IMR-90 (cell line): ENCODE measurements at regions not wholly inside any gene's neighbourhood (a gene's known extent, or its start where the extent isn't known, plus 50 kb on each side); places are given as distances from the start of the nearest gene placed in this dataset.

Experiments
- ATAC-seq: fragments of 200-7000 bp; cut with Tn5 transposase; 2 replicates; pipeline ENCODE4 v1.9.1; 2020; ENCODE audit warnings: low read depth, mild to moderate bottlenecking, moderate library complexity
- BruUV-seq: library from RNA; stranded (reverse); fragments of 400-500 nt; replicated peaks from 2 replicates; lab custom pipeline; 2021; lab: Mats Ljungman, UMichigan
- CTCF ChIA-PET: fragments of 300-600 bp; formaldehyde crosslinking; extraction: SDS; loops from one replicate; lab custom pipeline; 2021; ENCODE audit warnings: antibody characterized with exemption; lab: Yijun Ruan, JAX
- POLR2A ChIA-PET: fragments of 300-600 bp; sonication (Branson Sonifier 250); formaldehyde crosslinking; loops from one replicate; lab custom pipeline; 2022; ENCODE audit warnings: antibody characterized with exemption; ENCODE audit not compliant: unreplicated experiment; lab: Charles Lee
- DNase-seq: peaks from one replicate; pipeline ENCODE4 v3.0.0; 2013
- H2AFZ ChIP-seq: replicated peaks from 2 replicates; pipeline ENCODE3; 2013; ENCODE audit warnings: low read length, mild to moderate bottlenecking; ENCODE audit not compliant: poor library complexity
- H2AK5ac ChIP-seq: 2 replicates; pipeline ENCODE4 v1.6.1; 2013; ENCODE audit warnings: low read depth, low read length, inconsistent platforms
- H2AK9ac ChIP-seq: replicated peaks from 2 replicates; pipeline ENCODE3; 2013; ENCODE audit warnings: mild to moderate bottlenecking, low read depth, low read length, moderate library complexity; ENCODE audit not compliant: poor library complexity
- H2BK120ac ChIP-seq: 2 replicates; pipeline ENCODE4 v1.6.1; 2013; ENCODE audit warnings: low read depth, low read length, inconsistent platforms
- H2BK15ac ChIP-seq: 3 replicates; pipeline ENCODE4 v1.6.1; 2013; ENCODE audit warnings: low read depth, low read length, inconsistent platforms
- H2BK20ac ChIP-seq: 2 replicates; pipeline ENCODE4 v1.6.1; 2013; ENCODE audit warnings: low read depth, mild to moderate bottlenecking, inconsistent platforms, low read length, moderate library complexity
- H2BK5ac ChIP-seq: 2 replicates; pipeline ENCODE4 v1.6.1; 2013; ENCODE audit warnings: mild to moderate bottlenecking, low read depth, low read length, inconsistent platforms; ENCODE audit not compliant: poor library complexity, severe bottlenecking
- H3K14ac ChIP-seq: replicated peaks from 2 replicates; pipeline ENCODE4 v1.6.1; 2013; ENCODE audit warnings: low read depth, low read length, inconsistent platforms
- H3K18ac ChIP-seq: 2 replicates; pipeline ENCODE4 v1.6.1; 2013; ENCODE audit warnings: low read depth, low read length, control low read depth
- H3K23ac ChIP-seq: 2 replicates; pipeline ENCODE4 v1.6.1; 2013; ENCODE audit warnings: low read depth, low read length, inconsistent platforms
- H3K27ac ChIP-seq: 2 replicates; pipeline ENCODE4 v1.5.1; 2013; ENCODE audit warnings: mild to moderate bottlenecking, control low read depth, low read length; ENCODE audit not compliant: insufficient read depth
- H3K27me3 ChIP-seq: 2 replicates; pipeline ENCODE4 v1.6.1; 2013; ENCODE audit warnings: low read length; ENCODE audit not compliant: control insufficient read depth, insufficient read depth
- H3K36me3 ChIP-seq: 2 replicates; pipeline ENCODE4 v1.6.1; 2013; ENCODE audit warnings: low read length, mixed read lengths; ENCODE audit not compliant: control insufficient read depth, insufficient read depth
- H3K4ac ChIP-seq: 2 replicates; pipeline ENCODE4 v1.6.1; 2013; ENCODE audit warnings: low read depth, low read length, inconsistent platforms
- H3K4me1 ChIP-seq: 2 replicates; pipeline ENCODE4 v1.6.1; 2013; ENCODE audit warnings: low read length, mixed read lengths; ENCODE audit not compliant: control insufficient read depth, insufficient read depth
- H3K4me2 ChIP-seq: 2 replicates; pipeline ENCODE4 v1.6.1; 2013; ENCODE audit warnings: low read depth, mild to moderate bottlenecking, control low read depth, low read length, moderate library complexity
- H3K4me3 ChIP-seq: 2 replicates; pipeline ENCODE4 v1.5.1; 2013; ENCODE audit warnings: low read depth, mild to moderate bottlenecking, control low read depth, low read length, moderate library complexity; ENCODE audit not compliant: insufficient read depth
- H3K56ac ChIP-seq: 2 replicates; pipeline ENCODE4 v1.6.1; 2013; ENCODE audit warnings: low read length, inconsistent platforms; ENCODE audit not compliant: insufficient read depth; ENCODE audit errors: extremely low read depth
- H3K79me1 ChIP-seq, 2 experiments: 2 replicates each; pipeline ENCODE4 v1.6.1; 2013; ENCODE audit warnings: low read length in 2 of 2, inconsistent platforms in 1 of 2, low read depth in 1 of 2
- H3K9ac ChIP-seq: 2 replicates; pipeline ENCODE4 v1.6.1; 2013; ENCODE audit warnings: low read depth, low read length, control low read depth
- H3K9me1 ChIP-seq: 2 replicates; pipeline ENCODE4 v1.6.1; 2013; ENCODE audit warnings: low read length, inconsistent platforms; ENCODE audit not compliant: insufficient read depth
- H3K9me3 ChIP-seq: 2 replicates; pipeline ENCODE4 v1.6.1; 2013; ENCODE audit warnings: low read length; ENCODE audit not compliant: control insufficient read depth, insufficient read depth
- H4K20me1 ChIP-seq: 2 replicates; pipeline ENCODE4 v1.6.1; 2013; ENCODE audit warnings: low read length, inconsistent platforms; ENCODE audit not compliant: insufficient read depth
- H4K5ac ChIP-seq: 2 replicates; pipeline ENCODE4 v1.6.1; 2013; ENCODE audit warnings: mild to moderate bottlenecking, low read depth, low read length, control low read depth
- H4K8ac ChIP-seq, 2 experiments: 2 replicates each; pipeline ENCODE4 v1.6.1; 2013; ENCODE audit warnings: low read depth in 2 of 2, low read length in 2 of 2, control low read depth in 1 of 2, inconsistent platforms in 1 of 2
- H4K91ac ChIP-seq: 2 replicates; pipeline ENCODE4 v1.6.1; 2013; ENCODE audit warnings: low read depth, low read length, inconsistent platforms; ENCODE audit not compliant: insufficient read depth
- BHLHE40 ChIP-seq: fragments of 150-350 bp; IDR thresholded peaks from 2 replicates; pipeline ENCODE4 v1.6.1; 2016; ENCODE audit warnings: mild to moderate bottlenecking, low read depth, low read length
- CEBPB ChIP-seq: IDR thresholded peaks from 2 replicates; pipeline ENCODE4 v1.6.1; 2012; ENCODE audit warnings: low read depth, low read length, improper control_type of control experiment
- CHD1 ChIP-seq: IDR thresholded peaks from 2 replicates; pipeline ENCODE4 v1.6.1; 2012; ENCODE audit warnings: low read depth, low read length, improper control_type of control experiment
- MXI1 ChIP-seq: IDR thresholded peaks from 2 replicates; pipeline ENCODE4 v1.6.1; 2012; ENCODE audit warnings: low read depth, mild to moderate bottlenecking, low read length, moderate library complexity, borderline replicate concordance
- NFE2L2 ChIP-seq: fragments of 150-350 bp; IDR thresholded peaks from 2 replicates; pipeline ENCODE4 v1.6.1; 2016; ENCODE audit warnings: low read depth, mild to moderate bottlenecking, low read length
- USF2 ChIP-seq: fragments of 150-350 bp; IDR thresholded peaks from 2 replicates; pipeline ENCODE4 v1.6.1; 2017; ENCODE audit warnings: mild to moderate bottlenecking, antibody characterized with exemption, low read length, low read depth
- WGBS, 2 experiments: methylation state at CpG; one replicate each; pipeline versions ENCODE4 v1.1.5 to v1.1.7; 2013; ENCODE audit warnings: missing lambda C conversion rate in 2 of 2; ENCODE audit not compliant: insufficient read length in 1 of 2; ENCODE audit errors: extremely low coverage in 2 of 2; 5-methylcytosine and 5-hydroxymethylcytosine counted together
- dilution Hi-C: fragments of 300-500 bp; cut with HindIII; formaldehyde crosslinking; loops from one replicate; pipeline ENCODE4 v1.14.3; 2018; ENCODE audit warnings: low sequenced_read_pairs; ENCODE audit not compliant: unreplicated experiment
- in situ Hi-C: fragments of 300-500 bp; cut with MboI; formaldehyde crosslinking; loops from 3 replicates; pipeline ENCODE4 v1.14.3; 2019; ENCODE audit warnings: low sequenced_read_pairs, inconsistent platforms, mixed read lengths
- intact Hi-C: fragments of 100-400 bp; cut with micrococcal nuclease; formaldehyde crosslinking; loops from 2 replicates; pipeline ENCODE4 v1.10.0; 2022
- TF ChIP-seq, protein P1 (sequence below): fragments of 150-350 bp; IDR thresholded peaks from 2 replicates; pipeline ENCODE4 v1.6.1; 2016; ENCODE audit warnings: low read depth, mild to moderate bottlenecking, low read length, moderate library complexity, borderline replicate concordance

- Histone ChIP-seq H2BK5ac (no peak overlapping the region), H2BK120ac (no peak overlapping the region), H3K9ac (no peak overlapping the region), H3K36me3 (no peaks in the 10 kb centered on the region), H2BK15ac (no peak overlapping the region), H3K56ac (no peak overlapping the region), H3K4ac (no peak overlapping the region), H3K18ac (no peak overlapping the region), H3K14ac (no peak overlapping the region), H4K8ac (no peak overlapping the region), H3K27ac (no peak overlapping the region), H2AK9ac (no peak overlapping the region), H3K4me3 (no peak overlapping the region), H3K23ac (no peak overlapping the region), H3K4me2 (no peak overlapping the region), H2AFZ (no peak overlapping the region), H4K5ac (no peak overlapping the region), H4K20me1 (no peaks in the 10 kb centered on the region), H4K91ac (no peak overlapping the region), H3K9me1 (no peaks in the 10 kb centered on the region), H3K9me3 (no peaks in the 10 kb centered on the region; the same call in 1 of the 2 replicates), H3K4me1 (no peaks in the 10 kb centered on the region), H2BK20ac (no peak overlapping the region), H2AK5ac (no peak overlapping the region), H3K79me1 (no peaks in the 10 kb centered on the region), H3K27me3 (no peaks in the 10 kb centered on the region)
- ATAC-seq, result no peak
- DNase-seq, result no peak
- no CpG with 5 or more reads among the region's 3 CpGs for WGBS, 2 experiments
- ChIA-PET POLR2A (no interaction called here), CTCF (no interaction called here)
- intact Hi-C loops, result no loop called here
- TF ChIP-seq, protein P1, sequence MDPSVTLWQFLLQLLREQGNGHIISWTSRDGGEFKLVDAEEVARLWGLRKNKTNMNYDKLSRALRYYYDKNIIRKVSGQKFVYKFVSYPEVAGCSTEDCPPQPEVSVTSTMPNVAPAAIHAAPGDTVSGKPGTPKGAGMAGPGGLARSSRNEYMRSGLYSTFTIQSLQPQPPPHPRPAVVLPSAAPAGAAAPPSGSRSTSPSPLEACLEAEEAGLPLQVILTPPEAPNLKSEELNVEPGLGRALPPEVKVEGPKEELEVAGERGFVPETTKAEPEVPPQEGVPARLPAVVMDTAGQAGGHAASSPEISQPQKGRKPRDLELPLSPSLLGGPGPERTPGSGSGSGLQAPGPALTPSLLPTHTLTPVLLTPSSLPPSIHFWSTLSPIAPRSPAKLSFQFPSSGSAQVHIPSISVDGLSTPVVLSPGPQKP, result no peak
- no peak for TF ChIP-seq BHLHE40
- no peak for TF ChIP-seq NFE2L2
- TF ChIP-seq CHD1, result no peak
- TF ChIP-seq CEBPB, result no peak
- TF ChIP-seq USF2, result no peak
- TF ChIP-seq MXI1, result no peak
- dilution Hi-C loops, result no loop called here
- no TSS peak for BruUV-seq
- in situ Hi-C loops, result no loop called here
Measured at GRCh38 chr11:107140983-107141382, 122.7 kb upstream of the GUCY1A2 start.
